Activated CD4-positive, alpha-beta memory T cell treated with anti-CD3 and anti-CD28 coated beads for 36 hours (primary cell): ENCODE measurements at regions not wholly inside any gene's neighbourhood (a gene's known extent, or its start where the extent isn't known, plus 50 kb on each side); places are given as distances from the start of the nearest gene placed in this dataset.

ENCODE experiments used
- CTCF ChIA-PET: fragments of 350-600 bp; sonication (Branson Sonifier 250); formaldehyde crosslinking; loops from one replicate; lab custom pipeline; 2021; ENCODE audit warnings: antibody characterized with exemption, inconsistent platforms; lab: Charles Lee
- POLR2A ChIA-PET: fragments of 350-600 bp; sonication (Branson Sonifier 250); formaldehyde crosslinking; loops from one replicate; lab custom pipeline; 2021; ENCODE audit warnings: antibody characterized with exemption; lab: Charles Lee
- DNase-seq: peaks from one replicate; pipeline ENCODE4 v3.0.0-alpha.2; 2020
- H3K27ac Mint-ChIP-seq: one replicate; pipeline ENCODE4 v1.8.0; 2021; ENCODE audit warnings: mixed read lengths
- H3K27me3 Mint-ChIP-seq: one replicate; pipeline ENCODE4 v1.8.0; 2021; ENCODE audit warnings: mixed read lengths
- H3K36me3 Mint-ChIP-seq: one replicate; pipeline ENCODE4 v1.8.0; 2021; ENCODE audit warnings: mixed read lengths
- H3K4me1 Mint-ChIP-seq: one replicate; pipeline ENCODE4 v1.8.0; 2021; ENCODE audit warnings: low read depth, mixed read lengths
- H3K4me3 Mint-ChIP-seq: one replicate; pipeline ENCODE4 v1.8.0; 2021; ENCODE audit warnings: mild to moderate bottlenecking, mixed read lengths
- H3K9me3 Mint-ChIP-seq: one replicate; pipeline ENCODE4 v1.8.0; 2021; ENCODE audit warnings: mixed read lengths
- intact Hi-C: fragments of 100-400 bp; cut with micrococcal nuclease; formaldehyde crosslinking; loops from one replicate; pipeline ENCODE4 v1.15.1; 2023

- H3K27me3 Mint-ChIP-seq, result no peaks in the 10 kb centered on the region
- intact Hi-C loops, result no loop called here
- H3K4me1 Mint-ChIP-seq, result no peaks in the 10 kb centered on the region
- ChIA-PET POLR2A (no interaction called here), CTCF (no interaction called here)
- H3K9me3 Mint-ChIP-seq, result no peaks in the 10 kb centered on the region
- H3K36me3 Mint-ChIP-seq, result no peaks in the 10 kb centered on the region
- no peak for DNase-seq
- H3K4me3 Mint-ChIP-seq, result no peak overlapping the region
- H3K27ac Mint-ChIP-seq, result no peak overlapping the region
Observed at GRCh38 chr2:18912225-18912888, 323.0 kb upstream of the NT5C1B start.

- intact Hi-C loops, result no loop called here
- H3K27ac Mint-ChIP-seq, result no peak overlapping the region
- no peak for DNase-seq
- ChIA-PET POLR2A (no interaction called here), CTCF (no interaction called here)
- H3K4me3 Mint-ChIP-seq, result no peak overlapping the region
- peaks cover 3% of the 10 kb centered on the region for H3K36me3 Mint-ChIP-seq
- H3K9me3 Mint-ChIP-seq, result peaks cover 3% of the 10 kb centered on the region
- no peaks in the 10 kb centered on the region for H3K4me1 Mint-ChIP-seq
- no peaks in the 10 kb centered on the region for H3K27me3 Mint-ChIP-seq
Observed at GRCh38 chr2:18911416-18911815, 322.0 kb upstream of the NT5C1B start.

- POLR2A ChIA-PET, result no interaction called here
- no peaks in the 10 kb centered on the region for H3K4me1 Mint-ChIP-seq
- no peak overlapping the region for H3K27ac Mint-ChIP-seq
- DNase-seq, result no peak
- H3K9me3 Mint-ChIP-seq, result peaks cover 4% of the 10 kb centered on the region
- H3K4me3 Mint-ChIP-seq, result no peak overlapping the region
- CTCF ChIA-PET, result no interaction called here
- H3K27me3 Mint-ChIP-seq, result no peaks in the 10 kb centered on the region
- intact Hi-C loops, result no loop called here
- H3K36me3 Mint-ChIP-seq, result peaks cover 3% of the 10 kb centered on the region
Observed at GRCh38 chr2:18910843-18911242, 321.5 kb upstream of the NT5C1B start.

- no peak for DNase-seq
- no peak overlapping the region for H3K27ac Mint-ChIP-seq
- intact Hi-C loops, result no loop called here
- no peaks in the 10 kb centered on the region for H3K27me3 Mint-ChIP-seq
- H3K9me3 Mint-ChIP-seq, result peaks cover 11% of the 10 kb centered on the region
- CTCF ChIA-PET, result no interaction called here
- POLR2A ChIA-PET, result no interaction called here
- no peak overlapping the region for H3K4me3 Mint-ChIP-seq
- H3K36me3 Mint-ChIP-seq, result peaks cover 6% of the 10 kb centered on the region
- no peaks in the 10 kb centered on the region for H3K4me1 Mint-ChIP-seq
Observed at GRCh38 chr2:18907937-18908336, 318.6 kb upstream of the NT5C1B start.

- intact Hi-C loops, result no loop called here
- H3K36me3 Mint-ChIP-seq, result peaks cover 6% of the 10 kb centered on the region
- CTCF ChIA-PET, result no interaction called here
- no peaks in the 10 kb centered on the region for H3K4me1 Mint-ChIP-seq
- H3K9me3 Mint-ChIP-seq, result peaks cover 11% of the 10 kb centered on the region
- no peak for DNase-seq
- no peak overlapping the region for H3K4me3 Mint-ChIP-seq
- H3K27ac Mint-ChIP-seq, result no peak overlapping the region
- H3K27me3 Mint-ChIP-seq, result no peaks in the 10 kb centered on the region
- POLR2A ChIA-PET, result no interaction called here
Observed at GRCh38 chr2:18907508-18907907, 318.1 kb upstream of the NT5C1B start.

GRCh38 chr2:18903750-18904149, 314.4 kb upstream of the NT5C1B start:
- intact Hi-C loops, result no loop called here
- ChIA-PET CTCF (no interaction called here), POLR2A (no interaction called here)
- Mint-ChIP-seq H3K36me3 (peaks cover 6% of the 10 kb centered on the region), H3K27me3 (no peaks in the 10 kb centered on the region), H3K4me3 (no peak overlapping the region), H3K9me3 (peaks cover 11% of the 10 kb centered on the region), H3K4me1 (no peaks in the 10 kb centered on the region), H3K27ac (no peak overlapping the region)
- no peak for DNase-seq

GRCh38 chr2:18901242-18901641, 311.9 kb upstream of the NT5C1B start:
- H3K4me1 Mint-ChIP-seq, result no peaks in the 10 kb centered on the region
- no peak for DNase-seq
- no peaks in the 10 kb centered on the region for H3K27me3 Mint-ChIP-seq
- peaks cover 8% of the 10 kb centered on the region for H3K9me3 Mint-ChIP-seq
- ChIA-PET POLR2A (no interaction called here), CTCF (interaction anchor here (0.6 kb wide), 1 partner anchor 17 kb away, joined by 3 read pairs; no protein-coding TSS in a partner anchor)
- peaks cover 3% of the 10 kb centered on the region for H3K36me3 Mint-ChIP-seq
- intact Hi-C loops, result no loop called here
- no peak overlapping the region for H3K4me3 Mint-ChIP-seq
- no peak overlapping the region for H3K27ac Mint-ChIP-seq

GRCh38 chr2:18900691-18901141, 311.3 kb upstream of the NT5C1B start:
- intact Hi-C loops, result no loop called here
- CTCF ChIA-PET, result interaction anchor here (0.6 kb wide), 1 partner anchor 16 kb away, joined by 3 read pairs; no protein-coding TSS in a partner anchor
- no peak for DNase-seq
- no peak overlapping the region for H3K27ac Mint-ChIP-seq
- peaks cover 3% of the 10 kb centered on the region for H3K36me3 Mint-ChIP-seq
- H3K9me3 Mint-ChIP-seq, result peaks cover 5% of the 10 kb centered on the region
- no peaks in the 10 kb centered on the region for H3K4me1 Mint-ChIP-seq
- POLR2A ChIA-PET, result no interaction called here
- no peak overlapping the region for H3K4me3 Mint-ChIP-seq
- H3K27me3 Mint-ChIP-seq, result no peaks in the 10 kb centered on the region

GRCh38 chr2:18899725-18900124, 310.4 kb upstream of the NT5C1B start:
- ChIA-PET CTCF (no interaction called here), POLR2A (no interaction called here)
- Mint-ChIP-seq H3K4me3 (no peak overlapping the region), H3K27ac (no peak overlapping the region), H3K27me3 (no peaks in the 10 kb centered on the region), H3K36me3 (peaks cover 2% of the 10 kb centered on the region), H3K9me3 (no peaks in the 10 kb centered on the region), H3K4me1 (no peaks in the 10 kb centered on the region)
- intact Hi-C loops, result no loop called here
- no peak for DNase-seq

- Mint-ChIP-seq H3K9me3 (no peaks in the 10 kb centered on the region), H3K4me3 (no peak overlapping the region), H3K36me3 (peaks cover 2% of the 10 kb centered on the region), H3K27me3 (no peaks in the 10 kb centered on the region), H3K4me1 (no peaks in the 10 kb centered on the region), H3K27ac (no peak overlapping the region)
- ChIA-PET POLR2A (no interaction called here), CTCF (no interaction called here)
- no peak for DNase-seq
- intact Hi-C loops, result no loop called here
Observed at GRCh38 chr2:18898271-18898670, 308.9 kb upstream of the NT5C1B start.

GRCh38 chr2:18896125-18896764, 306.9 kb upstream of the NT5C1B start:
- intact Hi-C loops, result no loop called here
- no peaks in the 10 kb centered on the region for H3K27me3 Mint-ChIP-seq

GRCh38 chr2:18891600-18892345, 302.4 kb upstream of the NT5C1B start:
- Mint-ChIP-seq H3K4me1 (no peaks in the 10 kb centered on the region), H3K27ac (no peak overlapping the region), H3K27me3 (no peaks in the 10 kb centered on the region), H3K36me3 (peaks cover 2% of the 10 kb centered on the region), H3K4me3 (no peak overlapping the region), H3K9me3 (no peaks in the 10 kb centered on the region)
- DNase-seq, result no peak
- ChIA-PET POLR2A (no interaction called here), CTCF (no interaction called here)
- intact Hi-C loops, result no loop called here

More at GRCh38 chr2:18896125-18896764, 306.9 kb upstream of the NT5C1B start:
- no peak overlapping the region for H3K27ac Mint-ChIP-seq
- no peaks in the 10 kb centered on the region for H3K4me1 Mint-ChIP-seq
- peaks cover 2% of the 10 kb centered on the region for H3K36me3 Mint-ChIP-seq
- no peaks in the 10 kb centered on the region for H3K9me3 Mint-ChIP-seq
- no peak for DNase-seq
- ChIA-PET CTCF (no interaction called here), POLR2A (no interaction called here)
- H3K4me3 Mint-ChIP-seq, result no peak overlapping the region
